ENCODE measurements at regions not wholly inside any gene's neighbourhood (a gene's known extent, or its start where the extent isn't known, plus 50 kb on each side); places are given as distances from the start of the nearest gene placed in this dataset.

- Histone ChIP-seq H3K4me2 (no peak overlapping the region), H3K9me2 (no peaks in the 10 kb centered on the region), H3F3A (replicated peaks; ENCODE audit: insufficient read depth) (no peaks in the 10 kb centered on the region), H2AFZ (ENCODE audit: low read depth) (no peak overlapping the region), H3K4me3 (ENCODE audit: low read depth in 2 of 2, low read length in 1 of 2) (no peak overlapping the region), H3K9ac (no peak overlapping the region), H3K79me2 (ENCODE audit: insufficient read depth) (no peaks in the 10 kb centered on the region), H3K4me1 (ENCODE audit: control insufficient read depth in 1 of 2, insufficient read depth in 2 of 2, low read depth in 1 of 2, low read length in 1 of 2) (peaks cover 0 to 4% of the 10 kb centered on the region in 2 experiments; a peak in 1 of 4 replicates), H3K9me3 (no peaks in the 10 kb centered on the region), H4K20me1 (ENCODE audit: insufficient read depth) (no peaks in the 10 kb centered on the region), H3K36me3 (replicated peaks in 1 of 2; ENCODE audit: control insufficient read depth in 1 of 2, insufficient read depth in 2 of 2, low read length in 1 of 2) (no peaks in the 10 kb centered on the region), H3K27me3 (ENCODE audit: insufficient read depth) (no peaks in the 10 kb centered on the region), H3K27ac (ENCODE audit: low read depth in 2 of 2, low read length in 1 of 2) (no peak overlapping the region)
- DNase-seq: no peak
- TF ChIP-seq RXRA (IDR thresholded peaks at IDR 0.05; ENCODE audit: borderline replicate concordance, low read depth) (no peak), EP300 (IDR thresholded peaks at IDR 0.05; ENCODE audit: borderline replicate concordance in 1 of 2, low read depth in 1 of 2, low read length in 1 of 2) (no peak), NFIC (IDR thresholded peaks at IDR 0.05; ENCODE audit: borderline replicate concordance) (no peak), EZH2phosphoT487 (IDR thresholded peaks at IDR 0.05; ENCODE audit: borderline replicate concordance, low read depth) (no peak), MAX (IDR thresholded peaks at IDR 0.05; ENCODE audit: low read depth) (no peak), SIN3A (IDR thresholded peaks at IDR 0.05; ENCODE audit: borderline replicate concordance, low read depth, low read length) (no peak), MXI1 (IDR thresholded peaks at IDR 0.05; ENCODE audit: low read depth, low read length) (no peak), GATA2 (CRISPR knock-in tag; IDR thresholded peaks at IDR 0.05) (no peak), GABPA (IDR thresholded peaks at IDR 0.05; ENCODE audit: low read depth) (no peak), CHD2 (IDR thresholded peaks at IDR 0.05; ENCODE audit: low read length, partially characterized antibody) (no peak), RAD21 (IDR thresholded peaks at IDR 0.05; ENCODE audit: low read length) (no peak), NRF1 (IDR thresholded peaks at IDR 0.05; ENCODE audit: low read depth, low read length) (no peak), FOSL2 (IDR thresholded peaks at IDR 0.05; ENCODE audit: borderline replicate concordance, low read depth) (no peak), TCF12 (IDR thresholded peaks at IDR 0.05) (no peak), USF1 (IDR thresholded peaks at IDR 0.05; ENCODE audit: borderline replicate concordance, low read depth) (no peak), TAF1 (IDR thresholded peaks at IDR 0.05; ENCODE audit: borderline replicate concordance, low read depth, low read length) (no peak), FOXJ3 (CRISPR knock-in tag; IDR thresholded peaks at IDR 0.05) (no peak), USF2 (IDR thresholded peaks at IDR 0.05; ENCODE audit: borderline replicate concordance, low read depth, low read length) (no peak), TEAD4 (IDR thresholded peaks at IDR 0.05; ENCODE audit: borderline replicate concordance, insufficient read depth) (no peak)
- TF ChIP-seq, protein P1, sequence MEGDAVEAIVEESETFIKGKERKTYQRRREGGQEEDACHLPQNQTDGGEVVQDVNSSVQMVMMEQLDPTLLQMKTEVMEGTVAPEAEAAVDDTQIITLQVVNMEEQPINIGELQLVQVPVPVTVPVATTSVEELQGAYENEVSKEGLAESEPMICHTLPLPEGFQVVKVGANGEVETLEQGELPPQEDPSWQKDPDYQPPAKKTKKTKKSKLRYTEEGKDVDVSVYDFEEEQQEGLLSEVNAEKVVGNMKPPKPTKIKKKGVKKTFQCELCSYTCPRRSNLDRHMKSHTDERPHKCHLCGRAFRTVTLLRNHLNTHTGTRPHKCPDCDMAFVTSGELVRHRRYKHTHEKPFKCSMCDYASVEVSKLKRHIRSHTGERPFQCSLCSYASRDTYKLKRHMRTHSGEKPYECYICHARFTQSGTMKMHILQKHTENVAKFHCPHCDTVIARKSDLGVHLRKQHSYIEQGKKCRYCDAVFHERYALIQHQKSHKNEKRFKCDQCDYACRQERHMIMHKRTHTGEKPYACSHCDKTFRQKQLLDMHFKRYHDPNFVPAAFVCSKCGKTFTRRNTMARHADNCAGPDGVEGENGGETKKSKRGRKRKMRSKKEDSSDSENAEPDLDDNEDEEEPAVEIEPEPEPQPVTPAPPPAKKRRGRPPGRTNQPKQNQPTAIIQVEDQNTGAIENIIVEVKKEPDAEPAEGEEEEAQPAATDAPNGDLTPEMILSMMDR (IDR thresholded peaks at IDR 0.05): no peak
- CTCF ChIA-PET: interaction anchor here (0.7 kb wide), 1 partner anchor 8 kb away, joined by 3 read pairs; no protein-coding TSS in a partner anchor
- 81% methylated on average over 3 of the region's 3 CpGs for WGBS (ENCODE audit: low lambda C conversion rate)
- POLR2A ChIA-PET: no interaction called here
Observed at GRCh38 chr14:89566644-89567415, 149.8 kb upstream of the FOXN3 start.
